ENCODE measurements at regions not wholly inside any gene's neighbourhood (a gene's known extent, or its start where the extent isn't known, plus 50 kb on each side); places are given as distances from the start of the nearest gene placed in this dataset.

DNA sequence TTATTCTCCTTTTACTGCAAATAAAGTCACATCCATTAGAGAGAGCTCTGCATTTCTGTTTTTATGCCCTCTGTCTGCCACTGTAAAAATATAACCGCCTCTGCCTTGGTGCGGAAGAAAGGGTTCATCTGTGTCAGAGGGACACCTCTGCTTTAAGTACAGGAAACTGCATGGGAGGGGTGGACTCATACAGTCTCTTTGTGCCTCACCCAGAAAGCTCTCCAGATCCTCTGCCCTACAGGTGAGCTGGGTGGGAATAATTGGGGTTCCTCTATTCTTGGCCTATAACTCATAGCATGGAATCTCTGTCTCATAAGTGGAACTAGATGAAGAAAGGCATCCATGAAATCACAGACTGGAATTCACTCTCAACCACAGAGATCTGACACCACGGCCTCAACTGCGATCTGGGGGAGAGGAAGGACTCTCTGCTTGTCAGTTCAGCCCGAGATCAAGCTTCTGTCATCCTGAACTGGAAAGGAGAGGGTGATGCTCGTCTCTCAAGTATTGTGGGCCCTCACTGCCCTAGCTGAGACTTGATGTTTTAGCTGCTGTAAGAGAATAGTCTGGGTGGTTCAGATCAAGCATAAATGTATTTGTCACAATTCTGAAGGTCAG, 702.3 kb downstream of the TMEM121 start:
- Histone ChIP-seq H3K23ac (ENCODE audit: insufficient read length) (no peak overlapping the region), H2BK120ac (replicated peaks; ENCODE audit: low read depth, low read length) (no peak overlapping the region), H3K4me3 (ENCODE audit: extremely low read depth in 1 of 4, insufficient read depth in 2 of 4, low read depth in 3 of 4, low read length in 4 of 4) (no peak overlapping the region), H2BK20ac (ENCODE audit: low read length) (no peak overlapping the region), H2AK5ac (ENCODE audit: low read depth, low read length) (no peak overlapping the region), H3K23me2 (ENCODE audit: low read depth, low read length) (no peaks in the 10 kb centered on the region), H3K79me2 (ENCODE audit: control insufficient read depth in 1 of 2, insufficient read depth in 2 of 2, low read length in 2 of 2) (no peaks in the 10 kb centered on the region), H3K27me3 (replicated peaks in 1 of 4; ENCODE audit: control insufficient read depth in 3 of 4, extremely low read depth in 1 of 4, insufficient read depth in 3 of 4, low read length in 3 of 4) (no peaks in the 10 kb centered on the region), H3K18ac (ENCODE audit: extremely low read depth, low read length) (no peak overlapping the region), H2BK5ac (ENCODE audit: low read depth, low read length) (no peak overlapping the region), H3K79me1 (ENCODE audit: low read depth, low read length) (no peaks in the 10 kb centered on the region), H2AFZ (ENCODE audit: low read length) (no peak overlapping the region), H3K36me3 (ENCODE audit: control insufficient read depth in 2 of 4, insufficient read depth in 4 of 4, low read length in 3 of 4) (no peaks in the 10 kb centered on the region), H3K9me3 (ENCODE audit: insufficient read depth in 2 of 2, low read depth in 1 of 2, low read length in 1 of 2) (peaks cover 73 to 82% of the 10 kb centered on the region in 2 experiments), H3K4me1 (replicated peaks in 1 of 4; ENCODE audit: control insufficient read depth in 3 of 4, insufficient read depth in 4 of 4, low read length in 3 of 4) (no peaks in the 10 kb centered on the region), H3K14ac (ENCODE audit: insufficient read length) (no peak overlapping the region), H3K4me2 (ENCODE audit: insufficient read depth in 1 of 2, low read depth in 2 of 2, low read length in 2 of 2) (no peak overlapping the region), H2BK12ac (ENCODE audit: low read depth, low read length) (no peak overlapping the region), H3K4ac (replicated peaks; ENCODE audit: insufficient read length, low read depth, low read length) (no peak overlapping the region), H4K8ac (ENCODE audit: extremely low read depth, insufficient read depth, low read length) (no peak overlapping the region), H4K20me1 (replicated peaks in 1 of 2; ENCODE audit: control insufficient read depth in 1 of 2, insufficient read depth in 2 of 2, low read length in 2 of 2) (no peaks in the 10 kb centered on the region), H3K27ac (ENCODE audit: low read depth, low read length) (no peak overlapping the region), H4K5ac (ENCODE audit: insufficient read length, low read depth, low read length) (no peak overlapping the region), H3K56ac (replicated peaks; ENCODE audit: insufficient read length, low read depth, low read length) (no peak overlapping the region), H4K91ac (replicated peaks; ENCODE audit: insufficient read length, low read length) (no peak overlapping the region), H3K9ac (replicated peaks in 1 of 4; ENCODE audit: extremely low read depth in 1 of 4, low read depth in 3 of 4, low read length in 3 of 4) (no peak overlapping the region), H2BK15ac (ENCODE audit: low read length) (no peak overlapping the region)
- DNase-seq (ENCODE audit: low read depth in 1 of 2, low spot score in 2 of 2), result no peak
- 84% methylated on average over 6 of the region's 6 CpGs; no CpG with 5 or more reads in 1 of the 2 experiments for WGBS, 2 experiments (ENCODE audit: extremely low coverage in 1 of 2, insufficient coverage in 1 of 2, insufficient read length in 1 of 2, insufficient replicate concordance in 2 of 2, low coverage in 1 of 2, low lambda C conversion rate in 2 of 2, missing lambda C conversion rate in 1 of 2)
- FAIRE-seq, result no peak
- POLR2A ChIA-PET (ENCODE audit: partially characterized antibody), result no interaction called here
- CTCF ChIA-PET (ENCODE audit: partially characterized antibody), result interaction anchor here (0.5 to 0.6 kb wide), 2 partner anchors 311 to 721 kb away, joined by 3 read pairs; no protein-coding TSS in a partner anchor
- TF ChIP-seq ASH2L (IDR thresholded peaks at IDR 0.05; ENCODE audit: low read length) (no peak), TAF7 (optimal IDR thresholded peaks at IDR 0.05; ENCODE audit: borderline replicate concordance, low read depth, low read length) (no peak), POU5F1 (IDR thresholded peaks at IDR 0.05; ENCODE audit: low read depth, low read length) (no peak), TEAD4 (IDR thresholded peaks at IDR 0.05; ENCODE audit: low read depth, low read length) (no peak), TAF1 (IDR thresholded peaks at IDR 0.05; ENCODE audit: low read depth, low read length) (no peak), SP2 (IDR thresholded peaks at IDR 0.05; ENCODE audit: low read length) (no peak), JUN (IDR thresholded peaks at IDR 0.05; ENCODE audit: low read depth, low read length) (no peak), HDAC6 (IDR thresholded peaks at IDR 0.05; ENCODE audit: low read depth, low read length) (no peak), PHF8 (conservative IDR thresholded peaks at IDR 0.05; ENCODE audit: low read depth, low read length) (no peak), SRF (IDR thresholded peaks at IDR 0.05; ENCODE audit: low read depth, low read length) (no peak), RAD21 (IDR thresholded peaks at IDR 0.05 in 1 of 2, conservative IDR thresholded peaks at IDR 0.05 in 1 of 2; ENCODE audit: low read depth in 2 of 2, low read length in 2 of 2) (no peak), CEBPB (IDR thresholded peaks at IDR 0.05; ENCODE audit: low read depth, low read length) (no peak)
- TF ChIP-seq, protein P1, sequence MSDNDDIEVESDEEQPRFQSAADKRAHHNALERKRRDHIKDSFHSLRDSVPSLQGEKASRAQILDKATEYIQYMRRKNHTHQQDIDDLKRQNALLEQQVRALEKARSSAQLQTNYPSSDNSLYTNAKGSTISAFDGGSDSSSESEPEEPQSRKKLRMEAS (IDR thresholded peaks at IDR 0.05), result no peak
- TF ChIP-seq, protein P2, sequence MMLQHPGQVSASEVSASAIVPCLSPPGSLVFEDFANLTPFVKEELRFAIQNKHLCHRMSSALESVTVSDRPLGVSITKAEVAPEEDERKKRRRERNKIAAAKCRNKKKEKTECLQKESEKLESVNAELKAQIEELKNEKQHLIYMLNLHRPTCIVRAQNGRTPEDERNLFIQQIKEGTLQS (IDR thresholded peaks at IDR 0.05; ENCODE audit: insufficient read depth, low read depth, low read length), result no peak

Data from H1 (cell line).